ENCODE measurements at regions not wholly inside any gene's neighbourhood (a gene's known extent, or its start where the extent isn't known, plus 50 kb on each side); places are given as distances from the start of the nearest gene placed in this dataset.

- DNase-seq (ENCODE audit: low read depth in 3 of 3), result no peak
Measured at GRCh38 chr2:57567245-57567644, 479.4 kb upstream of the VRK2 start.

GRCh38 chr2:57569396-57569795, 477.2 kb upstream of the VRK2 start:
- no peak for DNase-seq (ENCODE audit: low read depth in 3 of 3)

- no peak for DNase-seq (ENCODE audit: low read depth in 3 of 3)
Measured at GRCh38 chr2:57570961-57571360, 475.6 kb upstream of the VRK2 start.

- DNase-seq (ENCODE audit: low read depth in 3 of 3), result no peak
Measured at GRCh38 chr2:57575700-57576268, 470.8 kb upstream of the VRK2 start.

GRCh38 chr2:57576983-57577382, 469.6 kb upstream of the VRK2 start:
- DNase-seq (ENCODE audit: low read depth in 3 of 3), result no peak

GRCh38 chr2:57597940-57598339, 448.7 kb upstream of the VRK2 start:
- no peak for DNase-seq (ENCODE audit: low read depth in 3 of 3)

GRCh38 chr2:57598551-57598950, 448.1 kb upstream of the VRK2 start:
- no peak for DNase-seq (ENCODE audit: low read depth in 3 of 3)

- no peak for DNase-seq (ENCODE audit: low read depth in 3 of 3)
Measured at GRCh38 chr2:57602733-57603132, 443.9 kb upstream of the VRK2 start.

- no peak for DNase-seq (ENCODE audit: low read depth in 3 of 3)
Measured at GRCh38 chr2:57614988-57615387, 431.6 kb upstream of the VRK2 start.

- no peak for DNase-seq (ENCODE audit: low read depth in 3 of 3)
Measured at GRCh38 chr2:57615855-57616556, 430.6 kb upstream of the VRK2 start.

GRCh38 chr2:57617318-57617717, 429.3 kb upstream of the VRK2 start:
- no peak for DNase-seq (ENCODE audit: low read depth in 3 of 3)

GRCh38 chr2:57621122-57621663, 425.4 kb upstream of the VRK2 start:
- no peak for DNase-seq (ENCODE audit: low read depth in 3 of 3)

GRCh38 chr2:57622009-57622408, 424.6 kb upstream of the VRK2 start:
- DNase-seq (ENCODE audit: low read depth in 3 of 3), result no peak

- no peak for DNase-seq (ENCODE audit: low read depth in 3 of 3)
Measured at GRCh38 chr2:57656198-57656597, 390.4 kb upstream of the VRK2 start.

- DNase-seq (ENCODE audit: low read depth in 3 of 3), result no peak
Measured at GRCh38 chr2:57669570-57669969, 377.0 kb upstream of the VRK2 start.

GRCh38 chr2:57674025-57674424, 372.6 kb upstream of the VRK2 start:
- DNase-seq (ENCODE audit: low read depth in 3 of 3), result no peak

GRCh38 chr2:57674743-57675142, 371.9 kb upstream of the VRK2 start:
- no peak for DNase-seq (ENCODE audit: low read depth in 3 of 3)

GRCh38 chr2:57677296-57677695, 369.3 kb upstream of the VRK2 start:
- DNase-seq (ENCODE audit: low read depth in 3 of 3), result no peak

GRCh38 chr2:57681650-57682049, 365.0 kb upstream of the VRK2 start:
- DNase-seq (ENCODE audit: low read depth in 3 of 3), result no peak

GRCh38 chr2:57685032-57685431, 361.6 kb upstream of the VRK2 start:
- no peak for DNase-seq (ENCODE audit: low read depth in 3 of 3)

GRCh38 chr2:57692395-57692794, 354.2 kb upstream of the VRK2 start:
- no peak for DNase-seq (ENCODE audit: low read depth in 3 of 3)

- DNase-seq (ENCODE audit: low read depth in 3 of 3), result no peak
Measured at GRCh38 chr2:57693177-57693576, 353.4 kb upstream of the VRK2 start.

GRCh38 chr2:57693965-57694364, 352.6 kb upstream of the VRK2 start:
- DNase-seq (ENCODE audit: low read depth in 3 of 3), result no peak

GRCh38 chr2:57696016-57696415, 350.6 kb upstream of the VRK2 start:
- no peak for DNase-seq (ENCODE audit: low read depth in 3 of 3)

Data from stimulated activated CD4-positive, alpha-beta T cell treated with anti-CD3 and anti-CD28 coated beads, TNF-alpha, amount 100 ng/mL, for 48 hours (primary cell).